ENCODE measurements at regions not wholly inside any gene's neighbourhood (a gene's known extent, or its start where the extent isn't known, plus 50 kb on each side); places are given as distances from the start of the nearest gene placed in this dataset.

GRCh38 chrX:26999634-27000033 is 463.5 kb downstream of the PPP4R3C start:
- H3K9ac ChIP-seq (ENCODE audit: low read length) = no peak overlapping the region
- no peaks in the 10 kb centered on the region for H3K9me3 ChIP-seq (ENCODE audit: low read length)
- H3K4me2 ChIP-seq (ENCODE audit: low read length) = no peak overlapping the region
- no peaks in the 10 kb centered on the region for H3K79me2 ChIP-seq (ENCODE audit: insufficient read depth, low read length)
- no peak overlapping the region for H3K27ac ChIP-seq (ENCODE audit: low read depth, low read length, poor library complexity, severe bottlenecking)
- H3K36me3 ChIP-seq (ENCODE audit: insufficient read depth, low read length) = no peaks in the 10 kb centered on the region
- no peaks in the 10 kb centered on the region for H4K20me1 ChIP-seq (ENCODE audit: insufficient read depth, low read length)
- TF ChIP-seq EZH2 (IDR thresholded peaks at IDR 0.05; ENCODE audit: borderline replicate concordance, low read length) = no peak
- no peak for TF ChIP-seq CTCF (IDR thresholded peaks at IDR 0.05; ENCODE audit: low read length)
- no peak overlapping the region for H2AFZ ChIP-seq (ENCODE audit: low read length)
- no peaks in the 10 kb centered on the region for H3K27me3 ChIP-seq (ENCODE audit: insufficient read depth, low read length)
- H3F3A ChIP-seq (ENCODE audit: insufficient read depth, low read length) = no peaks in the 10 kb centered on the region
- H3K4me1 ChIP-seq (ENCODE audit: insufficient read depth, low read length, severe bottlenecking) = no peaks in the 10 kb centered on the region
- H3K9me2 ChIP-seq (ENCODE audit: low read depth, low read length) = no peaks in the 10 kb centered on the region
- H3K4me3 ChIP-seq (ENCODE audit: low read depth, low read length, poor library complexity, severe bottlenecking) = no peak overlapping the region

- H3K79me2 ChIP-seq (ENCODE audit: insufficient read depth, low read length) = no peaks in the 10 kb centered on the region
- no peaks in the 10 kb centered on the region for H3K36me3 ChIP-seq (ENCODE audit: insufficient read depth, low read length)
- H3K4me3 ChIP-seq (ENCODE audit: low read depth, low read length, poor library complexity, severe bottlenecking) = no peak overlapping the region
- TF ChIP-seq CTCF (IDR thresholded peaks at IDR 0.05; ENCODE audit: low read length) (no peak), EZH2 (IDR thresholded peaks at IDR 0.05; ENCODE audit: borderline replicate concordance, low read length) (no peak)
- H3K4me1 ChIP-seq (ENCODE audit: insufficient read depth, low read length, severe bottlenecking) = no peaks in the 10 kb centered on the region
- no peak overlapping the region for H3K27ac ChIP-seq (ENCODE audit: low read depth, low read length, poor library complexity, severe bottlenecking)
- no peak overlapping the region for H2AFZ ChIP-seq (ENCODE audit: low read length)
- H3K4me2 ChIP-seq (ENCODE audit: low read length) = no peak overlapping the region
- H3K27me3 ChIP-seq (ENCODE audit: insufficient read depth, low read length) = no peaks in the 10 kb centered on the region
- H3F3A ChIP-seq (ENCODE audit: insufficient read depth, low read length) = no peaks in the 10 kb centered on the region
- H3K9me2 ChIP-seq (ENCODE audit: low read depth, low read length) = no peaks in the 10 kb centered on the region
- no peaks in the 10 kb centered on the region for H4K20me1 ChIP-seq (ENCODE audit: insufficient read depth, low read length)
- H3K9ac ChIP-seq (ENCODE audit: low read length) = no peak overlapping the region
- H3K9me3 ChIP-seq (ENCODE audit: low read length) = no peaks in the 10 kb centered on the region
These were observed 504.9 kb downstream of the PPP4R3C start for GRCh38 chrX:26958261-26958660.

- Histone ChIP-seq H3K9me2 (ENCODE audit: low read depth, low read length) (no peaks in the 10 kb centered on the region), H3K79me2 (ENCODE audit: insufficient read depth, low read length) (no peaks in the 10 kb centered on the region), H3K4me1 (ENCODE audit: insufficient read depth, low read length, severe bottlenecking) (no peaks in the 10 kb centered on the region), H2AFZ (ENCODE audit: low read length) (no peak overlapping the region), H3K4me3 (ENCODE audit: low read depth, low read length, poor library complexity, severe bottlenecking) (no peak overlapping the region), H3K4me2 (ENCODE audit: low read length) (no peak overlapping the region), H3K27me3 (ENCODE audit: insufficient read depth, low read length) (no peaks in the 10 kb centered on the region), H3F3A (ENCODE audit: insufficient read depth, low read length) (no peaks in the 10 kb centered on the region), H3K27ac (ENCODE audit: low read depth, low read length, poor library complexity, severe bottlenecking) (no peak overlapping the region), H3K36me3 (ENCODE audit: insufficient read depth, low read length) (no peaks in the 10 kb centered on the region), H3K9ac (ENCODE audit: low read length) (no peak overlapping the region), H3K9me3 (ENCODE audit: low read length) (no peaks in the 10 kb centered on the region), H4K20me1 (ENCODE audit: insufficient read depth, low read length) (no peaks in the 10 kb centered on the region)
- TF ChIP-seq EZH2 (IDR thresholded peaks at IDR 0.05; ENCODE audit: borderline replicate concordance, low read length) (no peak), CTCF (IDR thresholded peaks at IDR 0.05; ENCODE audit: low read length) (no peak)
These were observed 509.1 kb downstream of the PPP4R3C start for GRCh38 chrX:26954029-26954428.

Measured in OCI-LY1 (cell line).